Hepatocyte (in vitro differentiated cells): ENCODE measurements at regions not wholly inside any gene's neighbourhood (a gene's known extent, or its start where the extent isn't known, plus 50 kb on each side); places are given as distances from the start of the nearest gene placed in this dataset.

Experiments
- DNase-seq: peaks from one replicate; pipeline ENCODE4 v3.0.0-alpha.2; 2016; ENCODE audit warnings: low spot score
- H2AFZ ChIP-seq: fragments of 200-600 bp; sonication (generic); 2 replicates; pipeline ENCODE4 v1.6.0; 2016; ENCODE audit warnings: antibody characterized with exemption, mild to moderate bottlenecking
- H3K27ac ChIP-seq: fragments of 200-600 bp; sonication (generic); 2 replicates; pipeline ENCODE4 v1.5.1; 2016; ENCODE audit warnings: mild to moderate bottlenecking
- H3K27me3 ChIP-seq: fragments of 200-600 bp; sonication (generic); 2 replicates; pipeline ENCODE4 v1.6.1; 2016
- H3K36me3 ChIP-seq: fragments of 200-600 bp; sonication (generic); replicated peaks from 2 replicates; pipeline ENCODE4 v1.5.1; 2016; ENCODE audit warnings: low read depth; ENCODE audit not compliant: insufficient read depth
- H3K4me1 ChIP-seq: fragments of 200-600 bp; sonication (generic); 2 replicates; pipeline ENCODE4 v1.5.1; 2016; ENCODE audit warnings: mild to moderate bottlenecking, moderate library complexity; ENCODE audit not compliant: insufficient read depth
- H3K4me2 ChIP-seq: fragments of 200-600 bp; sonication (generic); 2 replicates; pipeline ENCODE4 v1.6.0; 2016
- H3K4me3 ChIP-seq: fragments of 200-600 bp; sonication (generic); 2 replicates; pipeline ENCODE4 v1.5.1; 2016; ENCODE audit warnings: mild to moderate bottlenecking
- H3K79me2 ChIP-seq: fragments of 200-600 bp; sonication (generic); 2 replicates; pipeline ENCODE4 v1.6.0; 2017; ENCODE audit warnings: mild to moderate bottlenecking
- H3K9me2 ChIP-seq: fragments of 200-600 bp; sonication (generic); replicated peaks from 2 replicates; pipeline ENCODE4 v1.6.0; 2017; ENCODE audit warnings: mild to moderate bottlenecking; ENCODE audit not compliant: insufficient read depth
- H3K9me3 ChIP-seq: fragments of 200-600 bp; sonication (generic); 2 replicates; pipeline ENCODE4 v1.5.1; 2016; ENCODE audit warnings: low read depth, mild to moderate bottlenecking
- H4K20me1 ChIP-seq: fragments of 200-600 bp; sonication (generic); 2 replicates; pipeline ENCODE4 v1.6.0; 2016; ENCODE audit warnings: mild to moderate bottlenecking; ENCODE audit not compliant: insufficient read depth, poor library complexity, severe bottlenecking
- EZH2 ChIP-seq: fragments of 200-600 bp; sonication (generic); IDR thresholded peaks from 2 replicates; pipeline ENCODE4 v1.6.1; 2016; ENCODE audit warnings: antibody characterized with exemption, mild to moderate bottlenecking, borderline replicate concordance
- EZH2phosphoT487 ChIP-seq: fragments of 200-600 bp; sonication (generic); IDR thresholded peaks from one replicate; pipeline ENCODE4 v1.6.1; 2018; ENCODE audit warnings: antibody characterized with exemption, mild to moderate bottlenecking, low read depth, moderate library complexity; ENCODE audit not compliant: unreplicated experiment, severe bottlenecking
- WGBS: methylation state at CpG from one replicate; pipeline ENCODE4 v1.1.6; 2016; ENCODE audit warnings: low lambda C conversion rate; ENCODE audit errors: missing lambda C conversion rate; 5-methylcytosine and 5-hydroxymethylcytosine counted together
- TF ChIP-seq, protein P1 (sequence below): fragments of 200-600 bp; sonication (generic); IDR thresholded peaks from 2 replicates; pipeline ENCODE4 v1.5.1; 2016; ENCODE audit warnings: antibody characterized with exemption, mild to moderate bottlenecking; ENCODE audit not compliant: poor library complexity

DNA sequence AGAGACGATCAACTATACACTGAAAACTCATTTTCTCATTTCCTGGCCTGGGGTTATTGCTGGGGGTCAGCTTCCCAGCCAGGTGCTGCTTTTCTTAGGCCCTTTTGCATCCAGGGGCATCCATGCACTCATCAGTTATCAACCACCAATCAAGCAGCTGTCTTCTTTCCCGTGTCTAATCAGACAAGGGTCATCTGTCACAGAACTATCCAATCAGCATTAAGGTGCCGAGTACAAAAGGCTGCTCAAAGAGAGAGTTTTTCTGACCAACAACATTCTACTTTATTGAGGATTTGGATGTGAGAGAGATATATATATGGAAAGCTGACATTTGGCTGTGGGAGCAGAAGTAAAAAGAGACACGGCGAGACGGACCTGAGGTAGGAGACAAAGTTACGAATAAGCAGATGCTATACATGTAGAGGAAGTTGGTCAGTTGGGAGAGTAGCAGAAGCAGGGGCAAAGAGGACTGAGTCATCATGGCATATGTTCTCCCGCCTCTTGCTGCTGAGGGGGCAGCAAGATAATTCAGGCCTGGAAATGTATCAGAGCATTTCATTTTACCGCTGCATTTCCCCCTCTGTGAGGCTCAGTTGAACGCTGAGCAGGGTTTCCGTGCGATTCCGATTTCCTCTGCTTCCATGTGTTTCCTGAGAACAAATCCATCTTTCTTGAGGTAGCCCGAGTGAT, 129.3 kb downstream of the NUP35 start:
- Histone ChIP-seq H3K27ac (no peak overlapping the region), H3K9me2 (no peaks in the 10 kb centered on the region), H3K79me2 (no peaks in the 10 kb centered on the region), H3K4me3 (no peak overlapping the region), H3K4me1 (no peaks in the 10 kb centered on the region), H3K27me3 (no peaks in the 10 kb centered on the region), H4K20me1 (no peaks in the 10 kb centered on the region), H3K36me3 (no peaks in the 10 kb centered on the region), H2AFZ (no peak overlapping the region), H3K9me3 (no peaks in the 10 kb centered on the region), H3K4me2 (no peak overlapping the region)
- 92% methylated on average over 14 of the region's 14 CpGs for WGBS
- DNase-seq = no peak
- TF ChIP-seq EZH2phosphoT487 (no peak), EZH2 (no peak)
- TF ChIP-seq, protein P1, sequence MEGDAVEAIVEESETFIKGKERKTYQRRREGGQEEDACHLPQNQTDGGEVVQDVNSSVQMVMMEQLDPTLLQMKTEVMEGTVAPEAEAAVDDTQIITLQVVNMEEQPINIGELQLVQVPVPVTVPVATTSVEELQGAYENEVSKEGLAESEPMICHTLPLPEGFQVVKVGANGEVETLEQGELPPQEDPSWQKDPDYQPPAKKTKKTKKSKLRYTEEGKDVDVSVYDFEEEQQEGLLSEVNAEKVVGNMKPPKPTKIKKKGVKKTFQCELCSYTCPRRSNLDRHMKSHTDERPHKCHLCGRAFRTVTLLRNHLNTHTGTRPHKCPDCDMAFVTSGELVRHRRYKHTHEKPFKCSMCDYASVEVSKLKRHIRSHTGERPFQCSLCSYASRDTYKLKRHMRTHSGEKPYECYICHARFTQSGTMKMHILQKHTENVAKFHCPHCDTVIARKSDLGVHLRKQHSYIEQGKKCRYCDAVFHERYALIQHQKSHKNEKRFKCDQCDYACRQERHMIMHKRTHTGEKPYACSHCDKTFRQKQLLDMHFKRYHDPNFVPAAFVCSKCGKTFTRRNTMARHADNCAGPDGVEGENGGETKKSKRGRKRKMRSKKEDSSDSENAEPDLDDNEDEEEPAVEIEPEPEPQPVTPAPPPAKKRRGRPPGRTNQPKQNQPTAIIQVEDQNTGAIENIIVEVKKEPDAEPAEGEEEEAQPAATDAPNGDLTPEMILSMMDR = no peak

DNA sequence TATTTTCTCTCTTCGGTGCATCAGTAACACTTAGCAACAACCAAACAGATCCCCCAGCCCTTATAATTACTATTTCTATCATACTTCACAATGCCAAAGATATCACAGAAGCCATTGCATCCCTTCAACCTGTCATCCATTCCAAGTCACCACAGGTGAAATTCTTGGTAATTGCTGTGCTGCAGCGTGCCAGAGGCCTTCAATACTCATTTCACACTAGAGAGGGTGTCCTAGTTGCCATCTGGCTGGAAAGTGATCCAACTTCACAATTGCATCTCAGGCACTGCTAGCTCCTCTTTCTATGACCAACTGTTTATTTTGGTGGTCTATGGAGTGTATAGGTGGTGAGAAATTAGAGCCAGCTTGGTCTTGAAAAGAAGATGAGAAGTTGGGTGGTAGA, 131.2 kb downstream of the NUP35 start:
- Histone ChIP-seq H3K9me3 (no peaks in the 10 kb centered on the region), H3K27ac (no peak overlapping the region), H3K27me3 (no peaks in the 10 kb centered on the region), H3K4me1 (no peaks in the 10 kb centered on the region), H3K36me3 (no peaks in the 10 kb centered on the region), H3K4me2 (no peak overlapping the region), H3K79me2 (no peaks in the 10 kb centered on the region), H2AFZ (no peak overlapping the region), H4K20me1 (no peaks in the 10 kb centered on the region), H3K4me3 (no peak overlapping the region), H3K9me2 (no peaks in the 10 kb centered on the region)
- TF ChIP-seq, protein P1 = no peak
- TF ChIP-seq EZH2 = no peak
- no peak for TF ChIP-seq EZH2phosphoT487
- 91% methylated on average over 2 of the region's 2 CpGs for WGBS
- no peak for DNase-seq

DNA sequence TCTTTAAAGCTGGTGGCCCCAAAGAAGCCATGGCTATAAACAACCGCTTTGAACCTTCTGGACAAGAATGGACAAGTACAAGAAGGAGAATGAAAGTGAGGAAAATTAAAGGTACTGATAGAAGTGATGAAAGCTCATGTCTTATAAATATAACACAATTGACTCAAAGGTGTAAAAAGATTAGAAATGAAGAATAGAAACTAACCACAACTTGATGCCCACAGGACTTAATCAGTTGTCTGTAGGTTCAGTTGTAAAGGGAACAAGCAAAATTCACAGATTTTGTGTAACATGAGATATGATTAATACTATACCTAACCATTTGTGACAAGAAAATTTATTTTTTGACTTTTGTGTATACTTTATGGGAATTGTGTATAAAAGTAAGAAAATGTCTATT, 135.7 kb downstream of the NUP35 start:
- WGBS = 92% methylated on average over 1 of the region's 1 CpG

More for the DNA sequence above, 135.7 kb downstream of the NUP35 start:
- Histone ChIP-seq H4K20me1 (no peaks in the 10 kb centered on the region), H3K27me3 (no peaks in the 10 kb centered on the region), H3K4me2 (no peak overlapping the region), H3K9me3 (no peaks in the 10 kb centered on the region), H2AFZ (no peak overlapping the region), H3K27ac (no peak overlapping the region), H3K9me2 (no peaks in the 10 kb centered on the region), H3K4me3 (no peak overlapping the region), H3K79me2 (no peaks in the 10 kb centered on the region), H3K4me1 (no peaks in the 10 kb centered on the region), H3K36me3 (no peaks in the 10 kb centered on the region)
- TF ChIP-seq, protein P1 = no peak
- TF ChIP-seq EZH2phosphoT487 = no peak
- no peak for TF ChIP-seq EZH2
- no peak for DNase-seq
